ENCODE measurements at regions not wholly inside any gene's neighbourhood (a gene's known extent, or its start where the extent isn't known, plus 50 kb on each side); places are given as distances from the start of the nearest gene placed in this dataset.

DNA sequence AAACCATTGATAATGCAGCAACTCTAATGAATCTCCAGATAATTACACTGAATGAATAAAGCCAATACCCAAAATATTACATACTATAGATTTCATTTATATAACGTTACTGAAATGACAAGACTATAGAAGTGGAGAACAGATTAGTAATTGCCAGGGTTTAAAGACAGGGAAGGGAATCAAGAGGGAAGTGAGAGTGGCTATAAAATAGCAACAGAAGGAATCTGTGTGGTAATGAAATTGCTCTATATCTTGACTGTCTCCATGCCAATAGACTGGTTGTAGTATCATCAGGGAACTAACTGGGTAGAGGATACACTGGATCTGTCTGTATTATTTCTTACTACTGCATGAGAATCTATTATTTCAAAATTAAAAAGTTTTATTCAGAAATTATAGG, 396.5 kb upstream of the RPS23 start:
- TF ChIP-seq, protein P1, sequence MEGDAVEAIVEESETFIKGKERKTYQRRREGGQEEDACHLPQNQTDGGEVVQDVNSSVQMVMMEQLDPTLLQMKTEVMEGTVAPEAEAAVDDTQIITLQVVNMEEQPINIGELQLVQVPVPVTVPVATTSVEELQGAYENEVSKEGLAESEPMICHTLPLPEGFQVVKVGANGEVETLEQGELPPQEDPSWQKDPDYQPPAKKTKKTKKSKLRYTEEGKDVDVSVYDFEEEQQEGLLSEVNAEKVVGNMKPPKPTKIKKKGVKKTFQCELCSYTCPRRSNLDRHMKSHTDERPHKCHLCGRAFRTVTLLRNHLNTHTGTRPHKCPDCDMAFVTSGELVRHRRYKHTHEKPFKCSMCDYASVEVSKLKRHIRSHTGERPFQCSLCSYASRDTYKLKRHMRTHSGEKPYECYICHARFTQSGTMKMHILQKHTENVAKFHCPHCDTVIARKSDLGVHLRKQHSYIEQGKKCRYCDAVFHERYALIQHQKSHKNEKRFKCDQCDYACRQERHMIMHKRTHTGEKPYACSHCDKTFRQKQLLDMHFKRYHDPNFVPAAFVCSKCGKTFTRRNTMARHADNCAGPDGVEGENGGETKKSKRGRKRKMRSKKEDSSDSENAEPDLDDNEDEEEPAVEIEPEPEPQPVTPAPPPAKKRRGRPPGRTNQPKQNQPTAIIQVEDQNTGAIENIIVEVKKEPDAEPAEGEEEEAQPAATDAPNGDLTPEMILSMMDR (IDR thresholded peaks at IDR 0.05; ENCODE audit: borderline replicate concordance, extremely low read depth, low read length, poor library complexity, severe bottlenecking) = no peak
- no peak for TF ChIP-seq EZH2 (IDR thresholded peaks at IDR 0.05; ENCODE audit: borderline replicate concordance, low read depth, low read length, severe bottlenecking)

Measured in DND-41 (cell line).